Forelimb muscle (tissue), 1 donor: ENCODE measurements at regions not wholly inside any gene's neighbourhood (a gene's known extent, or its start where the extent isn't known, plus 50 kb on each side); places are given as distances from the start of the nearest gene placed in this dataset.

Experiments
- DNase-seq: peaks from one replicate; pipeline ENCODE4 v3.0.0-alpha.2; 2013; ENCODE audit warnings: low read depth

GRCh38 chr1:5598824-5599395 is 393.3 kb downstream of the NPHP4 start:
- DNase-seq, result no peak

DNA sequence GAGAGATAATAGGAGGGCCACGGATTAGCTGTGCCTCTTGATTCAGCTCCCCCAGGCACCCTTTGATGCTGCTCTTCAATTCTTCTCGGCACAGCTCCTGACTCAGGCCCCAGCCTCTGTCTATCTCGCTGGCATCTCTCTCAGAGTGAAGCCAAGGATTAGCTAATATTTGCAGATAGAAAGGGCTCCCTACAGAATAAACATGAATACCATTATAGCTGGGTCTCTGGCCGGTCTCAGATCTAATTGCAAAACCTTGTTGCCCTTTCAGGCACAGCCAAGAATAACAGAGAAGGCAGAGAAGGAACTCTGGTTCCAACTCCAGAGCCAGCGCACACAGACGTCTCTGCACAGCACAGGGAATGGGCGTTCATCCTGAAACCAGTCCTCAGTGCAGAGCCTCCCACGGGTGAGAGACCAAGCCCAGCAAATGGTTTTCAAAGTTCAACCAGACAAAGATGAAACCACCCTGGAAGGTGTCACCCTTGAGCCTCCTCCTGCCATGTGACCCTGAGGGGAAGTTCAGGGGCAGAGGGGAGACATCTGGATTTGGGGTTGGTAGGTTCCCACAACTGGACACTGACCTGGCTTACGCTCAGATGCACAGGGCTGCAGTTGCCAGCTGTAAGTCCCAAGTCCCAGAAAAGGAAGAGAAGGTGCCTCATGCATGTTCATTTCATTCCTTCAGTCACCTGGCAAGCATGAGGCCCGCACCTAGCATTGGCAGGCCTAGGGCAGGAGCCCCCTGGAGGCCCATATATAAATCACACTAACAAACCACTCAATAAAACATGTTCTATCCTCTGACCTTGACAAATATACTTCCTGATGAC is 394.0 kb downstream of the NPHP4 start:
- DNase-seq, result no peak

DNA sequence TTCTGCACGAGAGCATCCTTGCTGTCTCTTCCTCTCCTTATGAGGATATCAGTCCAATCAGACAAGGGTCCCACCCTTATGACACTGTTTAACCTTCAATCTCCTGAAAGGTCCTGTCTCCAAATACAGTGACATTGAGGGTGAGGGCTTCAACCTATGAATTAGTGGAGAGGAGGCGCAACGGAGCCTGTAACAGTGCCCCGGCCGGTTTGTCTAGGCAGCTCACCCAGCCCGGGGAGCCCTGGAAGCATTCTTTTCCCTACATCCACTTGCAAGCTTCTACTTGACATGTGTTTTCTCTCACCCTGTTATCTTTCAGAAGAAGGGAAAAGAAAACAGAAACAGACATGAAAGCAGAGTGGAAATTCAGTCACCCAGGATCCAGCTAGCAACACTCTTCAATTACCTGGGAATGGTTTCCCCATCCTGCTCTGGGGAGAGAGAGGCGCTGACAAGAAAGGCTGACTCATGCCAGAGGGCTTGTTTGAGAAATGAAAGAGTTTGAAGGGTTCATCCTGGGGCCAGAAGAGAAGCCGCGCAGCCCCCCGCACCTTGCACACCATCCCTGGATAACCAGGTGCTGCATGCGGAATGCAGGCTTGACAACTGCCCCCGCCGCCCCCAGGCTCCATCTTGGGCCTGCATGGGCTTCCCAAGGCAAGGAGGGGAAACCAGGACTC is 394.9 kb downstream of the NPHP4 start:
- no peak for DNase-seq

- DNase-seq, result no peak
Measured at GRCh38 chr1:5596651-5597050, 395.6 kb downstream of the NPHP4 start.

GRCh38 chr1:5595531-5596170 is 396.6 kb downstream of the NPHP4 start:
- DNase-seq, result no peak

GRCh38 chr1:5594056-5594956 is 397.9 kb downstream of the NPHP4 start:
- no peak for DNase-seq

DNA sequence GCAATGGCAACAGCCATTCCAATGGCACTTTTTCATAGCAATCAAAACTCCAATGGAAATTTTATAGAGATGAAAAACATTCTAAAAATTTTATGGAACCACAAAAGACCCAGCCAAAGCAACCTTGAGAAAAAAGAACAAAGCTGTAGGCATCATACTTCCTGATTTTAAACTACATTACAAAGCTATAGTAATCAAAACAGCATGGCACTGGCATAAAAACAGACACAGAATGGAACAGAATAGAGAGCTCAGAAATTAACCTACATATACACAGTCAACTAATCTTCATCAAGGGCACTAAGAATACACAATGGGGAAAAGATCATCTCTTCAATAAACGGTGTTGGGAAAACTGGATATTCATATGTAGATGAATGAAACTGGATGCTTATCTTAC is 401.5 kb downstream of the NPHP4 start:
- DNase-seq, result no peak

DNA sequence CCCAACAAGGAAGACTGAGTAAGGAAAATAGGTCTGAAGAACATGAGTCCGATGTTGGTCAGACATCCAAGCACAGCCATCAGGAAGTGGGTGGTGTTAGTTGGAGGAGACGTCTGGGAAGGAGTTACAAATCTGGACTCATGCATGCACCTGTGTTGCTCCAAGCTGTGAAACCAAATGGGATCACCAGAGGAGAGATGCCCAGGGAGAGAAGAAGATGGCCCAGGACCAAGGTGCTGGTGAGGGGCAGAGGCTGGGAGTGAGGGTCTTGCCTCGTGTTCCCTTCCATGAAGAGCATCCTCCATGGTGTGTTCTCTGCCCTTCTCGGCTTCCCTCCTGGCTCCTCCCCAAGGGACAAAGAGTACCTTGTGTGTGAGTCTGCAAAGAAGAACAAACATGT is 405.6 kb downstream of the NPHP4 start:
- no peak for DNase-seq

GRCh38 chr1:5585256-5585655 is 407.0 kb downstream of the NPHP4 start:
- DNase-seq, result no peak

DNA sequence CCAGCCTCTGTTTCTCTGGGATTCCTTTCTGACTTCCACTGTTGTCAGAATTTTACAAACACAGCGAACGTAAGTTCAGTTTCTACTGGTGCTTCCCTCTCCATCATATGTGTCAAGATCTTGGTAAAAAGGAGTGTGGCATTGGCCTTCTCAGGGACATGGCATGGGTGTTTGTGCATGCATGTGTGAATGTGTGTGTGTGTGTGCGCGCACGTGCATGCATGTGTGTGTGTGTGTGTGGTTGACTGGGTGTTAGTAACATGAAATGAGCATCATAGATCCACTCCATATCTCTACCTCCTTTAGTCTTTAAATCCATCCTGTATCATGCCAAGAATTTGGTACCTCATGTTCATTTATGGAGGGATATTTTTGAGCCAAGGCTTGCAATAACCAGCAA is 411.3 kb downstream of the NPHP4 start:
- DNase-seq, result no peak

DNA sequence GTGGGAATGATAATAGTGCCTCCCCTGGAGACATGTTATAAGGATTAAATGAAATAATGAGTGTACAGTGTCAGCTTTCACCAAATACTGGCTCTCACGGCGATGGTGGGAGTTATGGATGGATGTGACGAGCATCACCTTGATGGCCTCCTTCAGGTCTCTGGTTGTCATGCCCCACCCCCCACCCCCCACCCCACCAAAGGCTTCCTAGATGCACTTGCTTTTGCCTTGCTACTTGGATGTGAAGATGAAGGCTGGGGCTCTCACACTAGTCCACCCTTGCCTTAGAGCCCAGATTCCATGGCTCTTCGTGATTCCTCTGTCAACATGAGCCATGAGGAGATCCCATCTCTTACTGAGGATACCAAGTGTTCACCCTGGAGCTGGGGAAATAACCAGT is 412.3 kb downstream of the NPHP4 start:
- DNase-seq, result no peak

DNA sequence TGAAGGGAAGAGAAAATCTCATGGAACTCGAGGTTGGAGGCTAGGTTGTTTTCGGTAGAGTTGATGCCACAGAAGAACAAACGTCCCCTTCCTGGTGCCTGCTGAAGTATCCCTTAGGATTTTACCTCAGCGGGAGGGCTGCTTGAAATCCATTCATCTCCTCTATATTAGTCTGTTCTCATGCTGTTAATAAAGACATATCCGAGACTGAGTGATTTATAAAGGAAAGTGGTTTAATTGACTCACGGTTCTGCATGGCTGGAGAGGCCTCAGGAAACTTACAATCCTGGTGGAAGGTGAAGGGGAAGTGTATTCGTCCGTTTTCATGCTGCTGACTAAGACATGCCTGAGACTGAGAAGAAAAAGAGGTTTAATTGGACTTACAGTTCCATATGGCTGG is 413.5 kb downstream of the NPHP4 start:
- no peak for DNase-seq

GRCh38 chr1:5577255-5578040 is 414.8 kb downstream of the NPHP4 start:
- no peak for DNase-seq

- DNase-seq, result no peak
Measured at GRCh38 chr1:5576673-5577065, 415.6 kb downstream of the NPHP4 start.

DNA sequence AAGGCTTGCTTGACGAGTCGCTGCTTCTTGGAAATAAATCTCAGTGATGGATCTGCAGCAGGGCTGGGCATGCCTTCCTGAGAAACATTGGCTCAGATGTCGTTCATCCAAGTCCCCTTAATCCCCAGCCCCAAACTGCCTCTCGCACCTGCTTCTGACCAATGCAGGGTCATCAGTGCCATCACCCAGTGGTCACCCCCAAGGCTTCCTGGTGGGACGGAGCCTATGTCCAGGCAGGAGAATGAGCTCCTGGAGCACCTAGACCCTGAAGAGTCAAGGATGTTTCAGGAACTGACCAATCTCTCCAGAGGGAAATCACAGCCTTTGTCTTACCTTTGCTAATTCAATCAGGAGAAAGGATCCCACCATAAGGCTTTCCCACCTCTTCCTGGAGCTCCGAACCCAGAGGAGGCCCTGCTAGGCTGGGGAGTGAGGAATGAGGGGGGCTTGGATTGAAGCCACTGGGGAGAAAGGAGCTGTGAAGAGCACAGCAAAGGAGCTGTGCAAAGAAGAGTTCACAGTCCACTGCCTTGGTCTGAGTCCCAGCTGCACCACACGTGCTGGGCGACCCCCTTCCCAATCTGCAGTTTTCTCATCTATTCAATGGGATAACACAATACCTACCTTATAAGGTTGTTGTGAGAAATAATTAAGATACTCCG is 416.1 kb downstream of the NPHP4 start:
- no peak for DNase-seq

DNA sequence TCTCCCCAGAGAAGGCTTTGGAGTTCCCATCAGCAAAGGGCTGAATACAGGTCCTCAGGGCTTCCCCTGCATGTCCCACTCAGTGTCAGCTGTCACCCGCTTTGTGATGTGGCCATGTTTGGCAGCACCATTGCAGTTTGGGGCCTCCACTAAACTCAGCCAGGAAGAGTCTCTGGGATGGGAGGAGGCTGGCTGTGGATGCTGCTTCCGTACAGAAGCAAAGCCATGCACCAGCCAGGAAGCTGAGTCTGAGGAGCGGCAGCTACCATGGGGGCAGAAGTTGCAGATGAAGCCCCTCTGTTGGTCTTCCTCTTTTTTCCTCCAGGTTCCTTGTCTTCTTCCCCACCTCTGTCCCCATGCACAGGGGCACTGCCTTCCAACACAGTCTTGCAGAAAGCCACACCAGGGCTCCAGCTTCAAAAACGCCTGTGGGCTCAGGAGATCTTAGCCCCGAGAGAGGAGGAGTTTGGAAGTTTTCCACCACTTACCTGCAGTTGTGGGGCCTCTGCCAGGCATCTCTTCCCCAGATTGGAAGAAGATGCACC is 416.8 kb downstream of the NPHP4 start:
- DNase-seq, result no peak

- DNase-seq, result no peak
Measured at GRCh38 chr1:5574641-5575040, 417.6 kb downstream of the NPHP4 start.

- DNase-seq, result no peak
Measured at GRCh38 chr1:5572794-5573193, 419.4 kb downstream of the NPHP4 start.

- no peak for DNase-seq
Measured at GRCh38 chr1:5571861-5572401, 420.3 kb downstream of the NPHP4 start.

- no peak for DNase-seq
Measured at GRCh38 chr1:5571438-5571837, 420.8 kb downstream of the NPHP4 start.
